GM12875 (cell line): ENCODE measurements at regions not wholly inside any gene's neighbourhood (a gene's known extent, or its start where the extent isn't known, plus 50 kb on each side); places are given as distances from the start of the nearest gene placed in this dataset.

Source experiments
- H3K4me3 ChIP-seq: one replicate; pipeline ENCODE4 v1.5.1; 2011; ENCODE audit warnings: low read depth, low read length, control low read depth
- TF ChIP-seq, protein P1 (sequence below): IDR thresholded peaks from 2 replicates; pipeline ENCODE4 v1.5.1; 2011; ENCODE audit warnings: low read depth, mild to moderate bottlenecking, control low read depth, inconsistent platforms, low read length, moderate library complexity, borderline replicate concordance; ENCODE audit not compliant: insufficient read depth

DNA sequence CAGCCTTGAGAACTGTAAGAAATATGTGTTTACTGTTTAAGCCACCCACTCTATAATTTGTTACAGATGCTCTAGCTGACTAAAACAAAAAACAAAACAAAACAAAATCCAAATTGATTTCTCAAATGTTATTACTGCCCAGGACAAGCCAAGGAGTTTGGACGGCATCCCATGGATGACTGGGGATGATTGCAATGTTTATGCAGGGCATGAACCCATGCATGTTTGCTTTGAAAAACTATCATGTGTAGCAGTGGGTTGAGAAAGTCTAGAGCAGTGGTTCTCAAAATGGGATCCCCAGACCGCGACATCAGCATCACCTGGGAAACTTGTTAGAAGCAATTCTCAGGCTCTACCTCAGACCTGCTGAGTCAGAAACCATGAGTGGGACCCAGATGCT lies 223.2 kb upstream of the PSMD7 start:
- TF ChIP-seq, protein P1, sequence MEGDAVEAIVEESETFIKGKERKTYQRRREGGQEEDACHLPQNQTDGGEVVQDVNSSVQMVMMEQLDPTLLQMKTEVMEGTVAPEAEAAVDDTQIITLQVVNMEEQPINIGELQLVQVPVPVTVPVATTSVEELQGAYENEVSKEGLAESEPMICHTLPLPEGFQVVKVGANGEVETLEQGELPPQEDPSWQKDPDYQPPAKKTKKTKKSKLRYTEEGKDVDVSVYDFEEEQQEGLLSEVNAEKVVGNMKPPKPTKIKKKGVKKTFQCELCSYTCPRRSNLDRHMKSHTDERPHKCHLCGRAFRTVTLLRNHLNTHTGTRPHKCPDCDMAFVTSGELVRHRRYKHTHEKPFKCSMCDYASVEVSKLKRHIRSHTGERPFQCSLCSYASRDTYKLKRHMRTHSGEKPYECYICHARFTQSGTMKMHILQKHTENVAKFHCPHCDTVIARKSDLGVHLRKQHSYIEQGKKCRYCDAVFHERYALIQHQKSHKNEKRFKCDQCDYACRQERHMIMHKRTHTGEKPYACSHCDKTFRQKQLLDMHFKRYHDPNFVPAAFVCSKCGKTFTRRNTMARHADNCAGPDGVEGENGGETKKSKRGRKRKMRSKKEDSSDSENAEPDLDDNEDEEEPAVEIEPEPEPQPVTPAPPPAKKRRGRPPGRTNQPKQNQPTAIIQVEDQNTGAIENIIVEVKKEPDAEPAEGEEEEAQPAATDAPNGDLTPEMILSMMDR = no peak
- no peak overlapping the region for H3K4me3 ChIP-seq

DNA sequence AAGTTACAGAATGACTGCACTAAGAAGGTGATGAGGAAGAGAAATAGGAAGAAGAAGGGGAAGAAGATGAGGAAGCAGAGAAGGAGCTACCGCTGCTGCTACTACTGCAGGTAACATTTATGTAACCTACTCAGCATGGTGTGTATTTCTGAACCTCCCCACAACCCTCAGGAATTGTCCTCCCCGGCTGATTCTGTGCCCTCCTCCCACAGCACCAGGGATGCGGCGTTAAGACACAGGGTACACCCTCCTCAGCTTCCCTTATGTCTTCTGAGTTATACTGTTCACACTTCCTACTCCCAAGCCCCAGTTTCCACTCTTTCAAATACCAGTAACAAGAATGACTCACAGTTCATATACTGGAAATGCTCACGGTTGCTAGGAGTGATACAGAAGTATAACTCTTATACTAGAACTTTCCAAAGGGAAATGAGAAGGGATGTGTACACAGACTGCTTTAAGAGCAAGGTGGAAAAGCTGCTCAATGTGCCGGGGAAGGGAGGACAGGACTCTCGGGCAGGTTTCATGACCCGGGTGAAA lies 224.5 kb upstream of the PSMD7 start:
- TF ChIP-seq, protein P1 = no peak
- H3K4me3 ChIP-seq = no peak overlapping the region

DNA sequence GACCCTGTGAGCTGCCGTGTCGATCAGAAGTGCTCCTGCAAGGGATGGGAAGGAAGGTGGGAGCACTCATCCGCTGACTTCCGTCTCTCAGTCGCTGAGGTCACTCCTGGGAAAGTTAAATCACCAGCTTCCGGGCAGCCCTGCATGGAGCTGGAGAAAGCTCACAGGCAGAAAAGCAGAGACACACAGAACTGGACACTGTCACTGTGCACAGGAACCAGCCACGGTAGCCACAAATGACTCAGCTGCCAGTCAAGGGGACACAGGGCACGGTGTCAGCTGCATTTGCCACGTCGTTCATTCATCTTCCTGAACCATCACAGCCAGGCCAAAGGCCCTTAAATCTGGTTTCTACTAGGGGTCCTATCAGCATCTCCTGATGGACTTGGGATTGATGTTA lies 226.4 kb upstream of the PSMD7 start:
- TF ChIP-seq, protein P1 = no peak
- no peak overlapping the region for H3K4me3 ChIP-seq

- TF ChIP-seq, protein P1 = no peak
These were observed 232.4 kb upstream of the PSMD7 start for GRCh38 chr16:74064120-74064735.

GRCh38 chr16:74053826-74054225 lies 242.8 kb upstream of the PSMD7 start:
- H3K4me3 ChIP-seq = no peak overlapping the region
- TF ChIP-seq, protein P1 = no peak

More at GRCh38 chr16:74064120-74064735, 232.4 kb upstream of the PSMD7 start:
- H3K4me3 ChIP-seq = no peak overlapping the region

GRCh38 chr16:74053312-74053711 lies 243.3 kb upstream of the PSMD7 start:
- TF ChIP-seq, protein P1 = no peak

DNA sequence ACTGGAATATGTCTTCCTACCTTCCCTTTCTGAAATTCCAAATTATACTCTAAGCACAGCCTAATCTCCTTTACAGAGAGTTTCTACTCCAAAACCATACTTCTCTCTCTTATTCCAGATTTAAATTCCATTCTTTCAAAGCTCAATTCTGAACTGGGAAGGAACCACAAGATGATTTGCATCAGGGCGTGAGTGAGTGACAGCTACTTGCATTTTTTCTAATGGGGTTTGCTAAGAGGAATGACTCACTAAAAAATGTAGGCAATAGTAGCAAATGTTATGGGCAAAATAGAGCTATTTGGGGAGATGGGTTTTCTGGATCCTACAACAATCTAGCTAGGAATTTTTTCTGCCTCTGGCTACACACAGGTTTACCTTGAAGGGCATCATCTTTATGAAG lies 244.6 kb upstream of the PSMD7 start:
- H3K4me3 ChIP-seq = no peak overlapping the region
- TF ChIP-seq, protein P1 = no peak

More at GRCh38 chr16:74053312-74053711, 243.3 kb upstream of the PSMD7 start:
- no peak overlapping the region for H3K4me3 ChIP-seq
